ENCODE measurements at regions not wholly inside any gene's neighbourhood (a gene's known extent, or its start where the extent isn't known, plus 50 kb on each side); places are given as distances from the start of the nearest gene placed in this dataset.

GRCh38 chr7:132065989-132066603 is 509.7 kb upstream of the PODXL start:
- no TSS peak for BruUV-seq (replicated peaks)
- Histone ChIP-seq H3K4me3 (no peak overlapping the region), H3K9ac (ENCODE audit: insufficient read depth in 1 of 2, low read depth in 2 of 2, low read length in 2 of 2) (no peak overlapping the region), H3K9me3 (replicated peaks; ENCODE audit: control insufficient read depth, insufficient read depth, low read depth, low read length) (no peaks in the 10 kb centered on the region), H3K36me3 (ENCODE audit: control insufficient read depth, insufficient read depth, low read length) (no peaks in the 10 kb centered on the region), H3K27ac (ENCODE audit: extremely low read depth, low read depth, low read length) (no peak overlapping the region), H4K20me1 (replicated peaks; ENCODE audit: control insufficient read depth, insufficient read depth, low read length) (0 out of 2 replicates have a peak, but pooled peaks cover 4% of the 10 kb centered on the region), H2AFZ (ENCODE audit: low read depth, low read length) (no peak overlapping the region), H3K9me1 (ENCODE audit: control insufficient read depth, insufficient read depth, low read length) (no peaks in the 10 kb centered on the region), H3K4me1 (replicated peaks in 1 of 2; ENCODE audit: control insufficient read depth in 2 of 2, insufficient read depth in 2 of 2, low read length in 2 of 2) (no peaks in the 10 kb centered on the region), H3K4me2 (ENCODE audit: insufficient read depth, low read length) (no peak overlapping the region), H3K27me3 (ENCODE audit: control insufficient read depth in 2 of 2, insufficient read depth in 2 of 2, low read length in 2 of 2) (peaks cover 0 to 11% of the 10 kb centered on the region in 2 experiments; a peak in 2 of 5 replicates), H3K79me2 (ENCODE audit: control insufficient read depth, insufficient read depth, low read length) (no peaks in the 10 kb centered on the region)
- TF ChIP-seq MED1 (CRISPR knock-in tag; IDR thresholded peaks at IDR 0.05; ENCODE audit: borderline replicate concordance) (no peak), NEUROD1 (IDR thresholded peaks at IDR 0.05; ENCODE audit: borderline replicate concordance, low read depth, low read length, partially characterized antibody) (no peak), ZKSCAN8 (CRISPR knock-in tag; IDR thresholded peaks at IDR 0.05) (no peak), SP1 (CRISPR knock-in tag; IDR thresholded peaks at IDR 0.05) (no peak), HNRNPK (IDR thresholded peaks at IDR 0.05; ENCODE audit: low read depth, low read length, poor library complexity, severe bottlenecking) (no peak), ZNF408 (CRISPR knock-in tag; IDR thresholded peaks at IDR 0.05; ENCODE audit: low read depth) (no peak)
- TF ChIP-seq, protein P1, sequence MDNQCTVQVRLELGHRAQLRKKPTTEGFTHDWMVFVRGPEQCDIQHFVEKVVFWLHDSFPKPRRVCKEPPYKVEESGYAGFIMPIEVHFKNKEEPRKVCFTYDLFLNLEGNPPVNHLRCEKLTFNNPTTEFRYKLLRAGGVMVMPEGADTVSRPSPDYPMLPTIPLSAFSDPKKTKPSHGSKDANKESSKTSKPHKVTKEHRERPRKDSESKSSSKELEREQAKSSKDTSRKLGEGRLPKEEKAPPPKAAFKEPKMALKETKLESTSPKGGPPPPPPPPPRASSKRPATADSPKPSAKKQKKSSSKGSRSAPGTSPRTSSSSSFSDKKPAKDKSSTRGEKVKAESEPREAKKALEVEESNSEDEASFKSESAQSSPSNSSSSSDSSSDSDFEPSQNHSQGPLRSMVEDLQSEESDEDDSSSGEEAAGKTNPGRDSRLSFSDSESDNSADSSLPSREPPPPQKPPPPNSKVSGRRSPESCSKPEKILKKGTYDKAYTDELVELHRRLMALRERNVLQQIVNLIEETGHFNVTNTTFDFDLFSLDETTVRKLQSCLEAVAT (IDR thresholded peaks at IDR 0.05) = no peak
- WGBS (ENCODE audit: insufficient coverage, low coverage, missing lambda C conversion rate) = 0% methylated on average over 5 of the region's 5 CpGs
- FAIRE-seq (no peak), DNase-seq (ENCODE audit: extremely low read depth in 1 of 4, low spot score in 3 of 4) (no peak), ATAC-seq (no peak)
- ChIA-PET CTCF (ENCODE audit: low intra/inter-chr PET ratio) (no interaction called here), POLR2A (interaction anchor here (1.1 kb wide), 1 partner anchor 14 kb away, joined by 5 read pairs; no protein-coding TSS in a partner anchor)
- in situ Hi-C loops (cut with MboI) (no loop called here), intact Hi-C loops (cut with micrococcal nuclease) (no loop called here)
